Activated naive CD8-positive, alpha-beta T cell treated with anti-CD3 and anti-CD28 coated beads, Interleukin-2, amount 50 U/mL, for 24 hours (primary cell): ENCODE measurements at regions not wholly inside any gene's neighbourhood (a gene's known extent, or its start where the extent isn't known, plus 50 kb on each side); places are given as distances from the start of the nearest gene placed in this dataset.

Source experiments
- ATAC-seq: fragments of 150-1000 bp; cut with Tn5 transposase; one replicate; pipeline ENCODE4 v1.10.0; 2021
- DNase-seq: peaks from one replicate; pipeline ENCODE4 v3.0.0; 2021
- H3K27ac Mint-ChIP-seq: one replicate; pipeline ENCODE4 v1.8.0; 2021; ENCODE audit warnings: mild to moderate bottlenecking, mixed read lengths
- H3K27me3 Mint-ChIP-seq: one replicate; pipeline ENCODE4 v1.8.0; 2021; ENCODE audit warnings: mixed read lengths
- H3K36me3 Mint-ChIP-seq: one replicate; pipeline ENCODE4 v1.8.0; 2021; ENCODE audit warnings: low read depth, mixed read lengths
- H3K4me1 Mint-ChIP-seq: one replicate; pipeline ENCODE4 v1.8.0; 2021; ENCODE audit warnings: mixed read lengths
- H3K4me3 Mint-ChIP-seq: one replicate; pipeline ENCODE4 v1.8.0; 2021; ENCODE audit warnings: mild to moderate bottlenecking, moderate library complexity, mixed read lengths
- H3K9me3 Mint-ChIP-seq: one replicate; pipeline ENCODE4 v1.8.0; 2021; ENCODE audit warnings: mixed read lengths

DNA sequence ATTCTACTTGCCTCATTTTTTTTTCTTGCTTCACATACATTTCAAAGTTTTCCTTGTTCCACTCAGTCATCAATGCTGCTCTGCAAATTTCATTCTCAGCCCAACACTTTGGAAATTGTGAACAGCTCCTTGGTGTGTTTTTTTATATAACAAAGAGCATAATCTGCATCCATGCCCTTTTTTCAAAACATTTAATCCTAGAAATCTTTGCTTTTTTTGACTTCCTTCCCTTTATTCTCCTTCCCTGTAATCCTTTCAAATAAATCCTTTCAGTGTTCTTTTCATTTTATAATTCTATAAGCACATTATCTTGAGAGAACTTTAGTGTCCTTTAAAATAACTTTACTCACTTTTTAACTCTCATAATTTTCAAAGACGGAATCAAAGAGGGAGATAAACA, 1150.8 kb downstream of the SI start:
- H3K27me3 Mint-ChIP-seq, result no peaks in the 10 kb centered on the region
- H3K9me3 Mint-ChIP-seq, result peaks cover 10% of the 10 kb centered on the region
- H3K4me3 Mint-ChIP-seq, result no peak overlapping the region
- no peak overlapping the region for H3K27ac Mint-ChIP-seq
- no peaks in the 10 kb centered on the region for H3K4me1 Mint-ChIP-seq
- ATAC-seq (no peak), DNase-seq (no peak)
- H3K36me3 Mint-ChIP-seq, result no peaks in the 10 kb centered on the region

- Mint-ChIP-seq H3K27me3 (no peaks in the 10 kb centered on the region), H3K27ac (no peak overlapping the region), H3K4me1 (no peaks in the 10 kb centered on the region), H3K36me3 (no peaks in the 10 kb centered on the region), H3K9me3 (peaks cover 10% of the 10 kb centered on the region), H3K4me3 (no peak overlapping the region)
- ATAC-seq (no peak), DNase-seq (no peak)
Measured at GRCh38 chr3:163924600-163924999, 1153.7 kb downstream of the SI start.

- DNase-seq, result no peak
- no peaks in the 10 kb centered on the region for H3K4me1 Mint-ChIP-seq
- H3K27me3 Mint-ChIP-seq, result no peaks in the 10 kb centered on the region
- no peak for ATAC-seq
- no peaks in the 10 kb centered on the region for H3K36me3 Mint-ChIP-seq
- no peak overlapping the region for H3K4me3 Mint-ChIP-seq
- H3K27ac Mint-ChIP-seq, result no peak overlapping the region
- no peaks in the 10 kb centered on the region for H3K9me3 Mint-ChIP-seq
Measured at GRCh38 chr3:163919154-163919553, 1159.1 kb downstream of the SI start.

- Mint-ChIP-seq H3K27ac (no peak overlapping the region), H3K4me3 (no peak overlapping the region), H3K27me3 (no peaks in the 10 kb centered on the region), H3K4me1 (no peaks in the 10 kb centered on the region), H3K36me3 (no peaks in the 10 kb centered on the region), H3K9me3 (no peaks in the 10 kb centered on the region)
- DNase-seq, result no peak
- no peak for ATAC-seq
Measured at GRCh38 chr3:163916596-163917560, 1161.4 kb downstream of the SI start.

- no peak overlapping the region for H3K27ac Mint-ChIP-seq
- DNase-seq, result no peak
Measured at GRCh38 chr3:163915280-163915679, 1163.0 kb downstream of the SI start.

GRCh38 chr3:163914567-163914966, 1163.7 kb downstream of the SI start:
- Mint-ChIP-seq H3K36me3 (no peaks in the 10 kb centered on the region), H3K4me3 (no peak overlapping the region), H3K4me1 (no peaks in the 10 kb centered on the region), H3K9me3 (no peaks in the 10 kb centered on the region), H3K27me3 (no peaks in the 10 kb centered on the region), H3K27ac (no peak overlapping the region)
- ATAC-seq (no peak), DNase-seq (no peak)

More at GRCh38 chr3:163915280-163915679, 1163.0 kb downstream of the SI start:
- Mint-ChIP-seq H3K27me3 (no peaks in the 10 kb centered on the region), H3K9me3 (no peaks in the 10 kb centered on the region), H3K4me1 (no peaks in the 10 kb centered on the region), H3K4me3 (no peak overlapping the region), H3K36me3 (no peaks in the 10 kb centered on the region)
- ATAC-seq, result no peak

DNA sequence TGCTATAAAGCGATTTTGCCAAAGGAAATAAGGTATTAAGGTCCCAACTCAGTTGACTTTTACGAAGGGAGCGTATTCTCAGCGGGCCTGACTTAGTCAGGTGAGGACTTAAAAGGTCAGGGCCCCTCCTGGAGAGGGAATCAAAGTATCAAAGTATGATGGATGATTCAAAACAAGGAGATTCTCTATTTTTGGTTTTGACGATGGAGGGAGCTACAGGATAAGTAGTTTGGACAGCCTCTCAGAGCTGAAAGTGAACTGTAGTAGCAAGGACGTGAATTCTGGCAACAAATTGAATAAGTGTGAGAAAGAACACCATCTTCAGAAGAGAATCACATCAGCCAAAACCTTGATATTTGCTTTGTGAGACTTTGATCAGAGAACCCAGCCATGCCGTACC, 1186.5 kb downstream of the SI start:
- H3K9me3 Mint-ChIP-seq, result peaks cover 15% of the 10 kb centered on the region
- H3K4me1 Mint-ChIP-seq, result no peaks in the 10 kb centered on the region
- DNase-seq (no peak), ATAC-seq (no peak)
- H3K36me3 Mint-ChIP-seq, result no peaks in the 10 kb centered on the region
- H3K27ac Mint-ChIP-seq, result no peak overlapping the region
- no peaks in the 10 kb centered on the region for H3K27me3 Mint-ChIP-seq
- no peak overlapping the region for H3K4me3 Mint-ChIP-seq

GRCh38 chr3:163890661-163891060, 1187.6 kb downstream of the SI start:
- no peak overlapping the region for H3K4me3 Mint-ChIP-seq
- H3K27me3 Mint-ChIP-seq, result no peaks in the 10 kb centered on the region
- DNase-seq, result no peak
- ATAC-seq, result no peak
- peaks cover 11% of the 10 kb centered on the region for H3K9me3 Mint-ChIP-seq
- no peaks in the 10 kb centered on the region for H3K4me1 Mint-ChIP-seq
- no peaks in the 10 kb centered on the region for H3K36me3 Mint-ChIP-seq
- H3K27ac Mint-ChIP-seq, result no peak overlapping the region

- no peaks in the 10 kb centered on the region for H3K36me3 Mint-ChIP-seq
- no peak for DNase-seq
- no peak overlapping the region for H3K27ac Mint-ChIP-seq
- no peaks in the 10 kb centered on the region for H3K27me3 Mint-ChIP-seq
- H3K4me3 Mint-ChIP-seq, result no peak overlapping the region
- no peaks in the 10 kb centered on the region for H3K4me1 Mint-ChIP-seq
- no peak for ATAC-seq
- peaks cover 39% of the 10 kb centered on the region for H3K9me3 Mint-ChIP-seq
Measured at GRCh38 chr3:163879172-163879571, 1199.1 kb downstream of the SI start.

DNA sequence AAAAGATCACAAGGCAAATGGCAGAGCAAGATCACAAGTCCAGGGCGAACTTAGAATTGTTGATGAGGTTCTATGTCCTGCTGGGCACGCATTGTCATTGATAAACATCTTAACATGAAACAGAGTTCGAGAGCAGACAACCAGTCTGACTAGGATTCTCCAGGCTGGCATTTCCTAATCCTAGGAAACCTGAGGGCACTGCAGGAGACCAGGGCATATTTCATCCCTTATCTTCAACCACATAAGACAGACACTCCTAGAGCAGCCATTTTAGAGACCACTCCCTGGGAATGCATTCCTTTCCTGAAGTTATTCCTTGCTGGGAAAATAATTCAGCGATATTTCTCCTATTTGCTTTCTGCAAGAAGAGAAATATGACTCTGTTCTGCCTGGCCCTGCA, 1199.9 kb downstream of the SI start:
- ATAC-seq (no peak), DNase-seq (no peak)
- Mint-ChIP-seq H3K36me3 (no peaks in the 10 kb centered on the region), H3K4me3 (no peak overlapping the region), H3K27ac (no peak overlapping the region), H3K4me1 (no peaks in the 10 kb centered on the region), H3K9me3 (peaks cover 39% of the 10 kb centered on the region), H3K27me3 (no peaks in the 10 kb centered on the region)

DNA sequence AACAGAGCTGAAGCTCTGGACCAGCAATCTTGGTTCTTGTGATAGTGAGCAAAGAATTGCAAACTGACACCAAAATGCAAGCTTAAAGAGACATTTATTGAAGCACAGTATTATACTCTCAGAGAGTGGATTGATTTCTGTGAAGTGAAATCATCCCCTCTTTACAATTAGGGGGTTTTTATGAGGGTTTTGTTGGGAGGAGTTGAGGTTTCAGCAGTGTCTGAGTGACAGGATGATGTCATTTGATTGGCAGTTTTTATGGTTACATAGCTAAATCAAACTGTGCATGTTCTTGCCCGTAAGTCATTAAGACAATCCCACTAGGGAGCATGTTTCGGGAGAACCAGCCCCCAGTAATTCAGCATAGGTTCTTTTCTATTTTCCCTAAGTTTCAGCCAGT, 1200.5 kb downstream of the SI start:
- DNase-seq, result no peak
- no peaks in the 10 kb centered on the region for H3K36me3 Mint-ChIP-seq
- H3K27ac Mint-ChIP-seq, result no peak overlapping the region
- no peaks in the 10 kb centered on the region for H3K4me1 Mint-ChIP-seq
- H3K4me3 Mint-ChIP-seq, result no peak overlapping the region
- H3K27me3 Mint-ChIP-seq, result no peaks in the 10 kb centered on the region
- no peak for ATAC-seq
- H3K9me3 Mint-ChIP-seq, result peaks cover 37% of the 10 kb centered on the region

- no peaks in the 10 kb centered on the region for H3K4me1 Mint-ChIP-seq
- DNase-seq (no peak), ATAC-seq (no peak)
- H3K9me3 Mint-ChIP-seq, result no peaks in the 10 kb centered on the region
- H3K36me3 Mint-ChIP-seq, result no peaks in the 10 kb centered on the region
- H3K27ac Mint-ChIP-seq, result no peak overlapping the region
- no peaks in the 10 kb centered on the region for H3K27me3 Mint-ChIP-seq
- no peak overlapping the region for H3K4me3 Mint-ChIP-seq
Measured at GRCh38 chr3:163863146-163863545, 1215.2 kb downstream of the SI start.

DNA sequence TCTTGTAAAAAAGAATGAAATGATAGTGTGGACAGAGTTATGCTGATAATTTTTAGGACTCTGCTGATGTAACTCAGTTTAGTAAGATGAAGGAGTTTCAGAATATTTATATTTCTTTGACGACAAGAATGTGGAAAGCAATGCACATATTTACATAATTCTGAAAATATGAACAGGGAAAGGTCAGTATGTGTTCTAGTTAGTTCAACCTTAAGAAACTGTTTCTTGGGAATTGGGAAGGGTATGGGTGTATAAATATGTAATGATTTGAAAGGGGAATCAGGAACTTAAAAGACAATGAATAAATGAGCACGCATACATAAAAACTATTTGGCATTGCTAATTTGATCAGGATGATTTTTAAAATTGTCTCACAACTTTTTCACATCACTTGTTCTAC, 1226.1 kb downstream of the SI start:
- no peaks in the 10 kb centered on the region for H3K4me1 Mint-ChIP-seq
- ATAC-seq (no peak), DNase-seq (no peak)
- H3K27me3 Mint-ChIP-seq, result no peaks in the 10 kb centered on the region
- H3K9me3 Mint-ChIP-seq, result peaks cover 13% of the 10 kb centered on the region
- no peak overlapping the region for H3K27ac Mint-ChIP-seq
- no peaks in the 10 kb centered on the region for H3K36me3 Mint-ChIP-seq
- H3K4me3 Mint-ChIP-seq, result no peak overlapping the region

GRCh38 chr3:163838769-163839168, 1239.5 kb downstream of the SI start:
- H3K27ac Mint-ChIP-seq, result no peak overlapping the region
- no peaks in the 10 kb centered on the region for H3K36me3 Mint-ChIP-seq
- H3K4me1 Mint-ChIP-seq, result no peaks in the 10 kb centered on the region
- peaks cover 13% of the 10 kb centered on the region for H3K9me3 Mint-ChIP-seq
- no peaks in the 10 kb centered on the region for H3K27me3 Mint-ChIP-seq
- DNase-seq (no peak), ATAC-seq (no peak)
- no peak overlapping the region for H3K4me3 Mint-ChIP-seq

DNA sequence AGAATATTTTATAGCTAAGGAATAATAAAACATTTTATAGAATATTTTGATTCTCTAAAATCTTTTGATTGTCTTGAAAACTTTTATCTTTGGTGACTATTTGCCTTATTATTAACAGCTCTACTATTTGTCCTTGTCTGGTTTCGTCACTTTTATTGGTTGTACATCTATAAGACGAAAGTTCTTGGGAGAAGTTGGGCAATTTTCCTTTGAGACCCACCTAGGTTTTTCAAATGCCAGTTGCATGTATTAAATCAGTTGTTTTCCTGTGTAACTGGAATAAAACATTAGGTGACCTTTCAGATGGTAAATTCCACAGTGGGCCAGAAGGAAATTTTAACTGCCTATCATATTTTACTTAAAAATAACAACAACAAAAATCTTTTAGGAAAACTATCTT, 1245.7 kb downstream of the SI start:
- H3K27me3 Mint-ChIP-seq, result no peaks in the 10 kb centered on the region
- DNase-seq (no peak), ATAC-seq (no peak)
- no peaks in the 10 kb centered on the region for H3K36me3 Mint-ChIP-seq
- peaks cover 10% of the 10 kb centered on the region for H3K9me3 Mint-ChIP-seq
- H3K27ac Mint-ChIP-seq, result no peak overlapping the region
- H3K4me1 Mint-ChIP-seq, result no peaks in the 10 kb centered on the region
- no peak overlapping the region for H3K4me3 Mint-ChIP-seq
